OCI-LY3 (cell line): ENCODE measurements at regions not wholly inside any gene's neighbourhood (a gene's known extent, or its start where the extent isn't known, plus 50 kb on each side); places are given as distances from the start of the nearest gene placed in this dataset.

Experiments
- EZH2phosphoT487 ChIP-seq: fragments of 200-600 bp; shearing (Covaris generic); IDR thresholded peaks from 2 replicates; pipeline ENCODE4 v1.6.1; 2018; ENCODE audit warnings: antibody characterized with exemption, mixed run types, low read depth
- TF ChIP-seq, protein P1 (sequence below): fragments of 200-600, 300-600 bp; sonication (generic); IDR thresholded peaks from 2 replicates; pipeline ENCODE4 v1.5.1; 2014; ENCODE audit warnings: antibody characterized with exemption, low read length, low read depth

DNA sequence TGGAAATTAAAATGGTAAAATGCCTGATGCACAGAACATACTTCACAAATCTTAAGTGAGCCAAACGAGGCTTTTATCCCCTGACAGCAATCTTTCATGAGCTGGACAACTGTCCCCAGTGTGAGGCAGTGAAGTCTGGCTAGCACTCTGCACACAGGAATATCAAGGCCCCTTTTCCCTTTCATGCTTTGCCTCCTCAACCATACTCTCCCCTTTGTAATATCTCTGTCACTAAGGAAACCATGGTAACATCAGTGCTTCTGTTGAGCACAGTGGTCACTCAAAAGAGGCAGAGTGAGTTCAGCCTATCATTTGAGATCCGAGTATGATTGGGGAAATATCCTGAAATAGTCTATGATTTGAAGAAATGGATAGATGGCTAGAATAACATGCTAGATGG lies 318.3 kb downstream of the ENC1 start:
- TF ChIP-seq, protein P1, sequence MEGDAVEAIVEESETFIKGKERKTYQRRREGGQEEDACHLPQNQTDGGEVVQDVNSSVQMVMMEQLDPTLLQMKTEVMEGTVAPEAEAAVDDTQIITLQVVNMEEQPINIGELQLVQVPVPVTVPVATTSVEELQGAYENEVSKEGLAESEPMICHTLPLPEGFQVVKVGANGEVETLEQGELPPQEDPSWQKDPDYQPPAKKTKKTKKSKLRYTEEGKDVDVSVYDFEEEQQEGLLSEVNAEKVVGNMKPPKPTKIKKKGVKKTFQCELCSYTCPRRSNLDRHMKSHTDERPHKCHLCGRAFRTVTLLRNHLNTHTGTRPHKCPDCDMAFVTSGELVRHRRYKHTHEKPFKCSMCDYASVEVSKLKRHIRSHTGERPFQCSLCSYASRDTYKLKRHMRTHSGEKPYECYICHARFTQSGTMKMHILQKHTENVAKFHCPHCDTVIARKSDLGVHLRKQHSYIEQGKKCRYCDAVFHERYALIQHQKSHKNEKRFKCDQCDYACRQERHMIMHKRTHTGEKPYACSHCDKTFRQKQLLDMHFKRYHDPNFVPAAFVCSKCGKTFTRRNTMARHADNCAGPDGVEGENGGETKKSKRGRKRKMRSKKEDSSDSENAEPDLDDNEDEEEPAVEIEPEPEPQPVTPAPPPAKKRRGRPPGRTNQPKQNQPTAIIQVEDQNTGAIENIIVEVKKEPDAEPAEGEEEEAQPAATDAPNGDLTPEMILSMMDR = no peak
- no peak for TF ChIP-seq EZH2phosphoT487
